ENCODE measurements at regions not wholly inside any gene's neighbourhood (a gene's known extent, or its start where the extent isn't known, plus 50 kb on each side); places are given as distances from the start of the nearest gene placed in this dataset.

- no peaks in the 10 kb centered on the region for H3K9me3 ChIP-seq (ENCODE audit: control insufficient read depth, low read length, poor library complexity, severe bottlenecking)
- no peaks in the 10 kb centered on the region for H3K36me3 Mint-ChIP-seq (ENCODE audit: low read depth)
- H3K27me3 Mint-ChIP-seq, result no peaks in the 10 kb centered on the region
- no peak overlapping the region for H3K27ac Mint-ChIP-seq
- DNase-seq (no peak), ATAC-seq (no peak)
- no peaks in the 10 kb centered on the region for H3K4me1 Mint-ChIP-seq
- no peak overlapping the region for H3K4me3 Mint-ChIP-seq
Measured at GRCh38 chr12:22986997-22987396, 362.0 kb downstream of the ETNK1 start.

- Mint-ChIP-seq H3K4me3 (no peak overlapping the region), H3K27me3 (no peaks in the 10 kb centered on the region), H3K4me1 (no peaks in the 10 kb centered on the region), H3K36me3 (ENCODE audit: low read depth) (no peaks in the 10 kb centered on the region), H3K27ac (no peak overlapping the region)
- H3K9me3 ChIP-seq (ENCODE audit: control insufficient read depth, low read length, poor library complexity, severe bottlenecking), result no peaks in the 10 kb centered on the region
- ATAC-seq (no peak), DNase-seq (no peak)
Measured at GRCh38 chr12:22990501-22990900, 365.5 kb downstream of the ETNK1 start.

GRCh38 chr12:22991250-22991844 is 366.4 kb downstream of the ETNK1 start:
- H3K9me3 ChIP-seq (ENCODE audit: control insufficient read depth, low read length, poor library complexity, severe bottlenecking), result no peaks in the 10 kb centered on the region
- H3K27ac Mint-ChIP-seq, result no peak overlapping the region
- ATAC-seq, result no peak
- DNase-seq, result no peak
- H3K4me1 Mint-ChIP-seq, result no peaks in the 10 kb centered on the region
- no peaks in the 10 kb centered on the region for H3K36me3 Mint-ChIP-seq (ENCODE audit: low read depth)
- no peak overlapping the region for H3K4me3 Mint-ChIP-seq
- no peaks in the 10 kb centered on the region for H3K27me3 Mint-ChIP-seq

- Mint-ChIP-seq H3K4me3 (no peak overlapping the region), H3K27ac (no peak overlapping the region), H3K4me1 (no peaks in the 10 kb centered on the region), H3K27me3 (no peaks in the 10 kb centered on the region), H3K36me3 (ENCODE audit: low read depth) (no peaks in the 10 kb centered on the region)
- DNase-seq, result no peak
- ATAC-seq, result no peak
- no peaks in the 10 kb centered on the region for H3K9me3 ChIP-seq (ENCODE audit: control insufficient read depth, low read length, poor library complexity, severe bottlenecking)
Measured at GRCh38 chr12:22993609-22994315, 368.8 kb downstream of the ETNK1 start.

GRCh38 chr12:22994316-22994675 is 369.3 kb downstream of the ETNK1 start:
- H3K4me1 Mint-ChIP-seq, result no peaks in the 10 kb centered on the region
- H3K4me3 Mint-ChIP-seq, result no peak overlapping the region
- DNase-seq, result no peak
- H3K36me3 Mint-ChIP-seq (ENCODE audit: low read depth), result no peaks in the 10 kb centered on the region
- H3K9me3 ChIP-seq (ENCODE audit: control insufficient read depth, low read length, poor library complexity, severe bottlenecking), result no peaks in the 10 kb centered on the region
- H3K27me3 Mint-ChIP-seq, result no peaks in the 10 kb centered on the region
- no peak for ATAC-seq
- H3K27ac Mint-ChIP-seq, result no peak overlapping the region

- ATAC-seq (no peak), DNase-seq (no peak)
- Mint-ChIP-seq H3K27ac (no peak overlapping the region), H3K36me3 (ENCODE audit: low read depth) (no peaks in the 10 kb centered on the region), H3K27me3 (no peaks in the 10 kb centered on the region), H3K4me1 (no peaks in the 10 kb centered on the region), H3K4me3 (no peak overlapping the region)
- no peaks in the 10 kb centered on the region for H3K9me3 ChIP-seq (ENCODE audit: control insufficient read depth, low read length, poor library complexity, severe bottlenecking)
Measured at GRCh38 chr12:23001487-23001886, 376.5 kb downstream of the ETNK1 start.

- no peaks in the 10 kb centered on the region for H3K4me1 Mint-ChIP-seq
- H3K36me3 Mint-ChIP-seq (ENCODE audit: low read depth), result no peaks in the 10 kb centered on the region
- ATAC-seq (no peak), DNase-seq (no peak)
- no peak overlapping the region for H3K4me3 Mint-ChIP-seq
- no peak overlapping the region for H3K27ac Mint-ChIP-seq
- H3K27me3 Mint-ChIP-seq, result no peaks in the 10 kb centered on the region
- H3K9me3 ChIP-seq (ENCODE audit: control insufficient read depth, low read length, poor library complexity, severe bottlenecking), result no peaks in the 10 kb centered on the region
Measured at GRCh38 chr12:23002381-23002780, 377.4 kb downstream of the ETNK1 start.

GRCh38 chr12:23004473-23005020 is 379.6 kb downstream of the ETNK1 start:
- DNase-seq (no peak), ATAC-seq (no peak)
- Mint-ChIP-seq H3K36me3 (ENCODE audit: low read depth) (no peaks in the 10 kb centered on the region), H3K4me3 (no peak overlapping the region), H3K4me1 (no peaks in the 10 kb centered on the region), H3K27ac (no peak overlapping the region), H3K27me3 (no peaks in the 10 kb centered on the region)
- no peaks in the 10 kb centered on the region for H3K9me3 ChIP-seq (ENCODE audit: control insufficient read depth, low read length, poor library complexity, severe bottlenecking)

- H3K9me3 ChIP-seq (ENCODE audit: control insufficient read depth, low read length, poor library complexity, severe bottlenecking), result no peaks in the 10 kb centered on the region
- H3K4me1 Mint-ChIP-seq, result no peaks in the 10 kb centered on the region
Measured at GRCh38 chr12:23005387-23005786, 380.4 kb downstream of the ETNK1 start.

GRCh38 chr12:23006413-23006812 is 381.4 kb downstream of the ETNK1 start:
- Mint-ChIP-seq H3K4me1 (no peaks in the 10 kb centered on the region), H3K4me3 (no peak overlapping the region), H3K27me3 (no peaks in the 10 kb centered on the region), H3K36me3 (ENCODE audit: low read depth) (no peaks in the 10 kb centered on the region), H3K27ac (no peak overlapping the region)
- no peak for DNase-seq
- ATAC-seq, result no peak
- H3K9me3 ChIP-seq (ENCODE audit: control insufficient read depth, low read length, poor library complexity, severe bottlenecking), result no peaks in the 10 kb centered on the region

More at GRCh38 chr12:23005387-23005786, 380.4 kb downstream of the ETNK1 start:
- DNase-seq (no peak), ATAC-seq (no peak)
- Mint-ChIP-seq H3K4me3 (no peak overlapping the region), H3K27ac (no peak overlapping the region), H3K36me3 (ENCODE audit: low read depth) (no peaks in the 10 kb centered on the region), H3K27me3 (no peaks in the 10 kb centered on the region)

- DNase-seq (no peak), ATAC-seq (no peak)
- no peak overlapping the region for H3K27ac Mint-ChIP-seq
- no peaks in the 10 kb centered on the region for H3K36me3 Mint-ChIP-seq (ENCODE audit: low read depth)
- no peaks in the 10 kb centered on the region for H3K27me3 Mint-ChIP-seq
- H3K4me1 Mint-ChIP-seq, result no peaks in the 10 kb centered on the region
- no peaks in the 10 kb centered on the region for H3K9me3 ChIP-seq (ENCODE audit: control insufficient read depth, low read length, poor library complexity, severe bottlenecking)
- H3K4me3 Mint-ChIP-seq, result no peak overlapping the region
Measured at GRCh38 chr12:23008623-23009022, 383.7 kb downstream of the ETNK1 start.

- DNase-seq (no peak), ATAC-seq (no peak)
- H3K4me1 Mint-ChIP-seq, result no peaks in the 10 kb centered on the region
- no peak overlapping the region for H3K4me3 Mint-ChIP-seq
- H3K27ac Mint-ChIP-seq, result no peak overlapping the region
- no peaks in the 10 kb centered on the region for H3K9me3 ChIP-seq (ENCODE audit: control insufficient read depth, low read length, poor library complexity, severe bottlenecking)
- H3K36me3 Mint-ChIP-seq (ENCODE audit: low read depth), result no peaks in the 10 kb centered on the region
- H3K27me3 Mint-ChIP-seq, result no peaks in the 10 kb centered on the region
Measured at GRCh38 chr12:23014749-23015148, 389.8 kb downstream of the ETNK1 start.

- ATAC-seq (no peak), DNase-seq (no peak)
- peaks cover 7% of the 10 kb centered on the region for H3K27me3 Mint-ChIP-seq
- no peaks in the 10 kb centered on the region for H3K36me3 Mint-ChIP-seq (ENCODE audit: low read depth)
- no peaks in the 10 kb centered on the region for H3K4me1 Mint-ChIP-seq
- no peak overlapping the region for H3K27ac Mint-ChIP-seq
- no peak overlapping the region for H3K4me3 Mint-ChIP-seq
- H3K9me3 ChIP-seq (ENCODE audit: control insufficient read depth, low read length, poor library complexity, severe bottlenecking), result no peaks in the 10 kb centered on the region
Measured at GRCh38 chr12:23025372-23026016, 400.5 kb downstream of the ETNK1 start.
